ENCODE measurements at regions not wholly inside any gene's neighbourhood (a gene's known extent, or its start where the extent isn't known, plus 50 kb on each side); places are given as distances from the start of the nearest gene placed in this dataset. TPM values are rescaled to one million over a fixed set of nuclear protein-coding genes. Genes with fewer than 3 reads are reported as not detected.

DNA sequence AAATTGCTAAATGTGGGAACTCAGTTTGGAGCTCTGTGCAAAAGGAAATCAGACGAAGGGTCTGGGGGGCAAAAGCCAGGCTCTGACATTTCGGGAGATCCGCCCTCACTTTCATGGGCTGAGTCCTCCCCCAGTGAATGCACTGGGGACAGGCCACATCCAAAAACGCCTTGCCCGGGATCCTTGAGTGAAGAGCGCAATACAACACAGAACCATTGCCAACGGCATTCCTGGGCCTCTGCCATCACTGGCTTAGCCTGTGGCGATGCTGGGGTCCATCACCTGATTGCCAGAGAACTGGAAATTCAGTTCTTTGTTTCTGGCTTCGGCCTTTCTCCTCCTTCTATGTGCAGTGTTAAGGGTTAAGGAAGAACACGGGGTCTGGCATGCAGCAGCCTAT, 297.9 kb downstream of the SHANK2 start:
- H2AFZ ChIP-seq = no peak overlapping the region
- H3K4me1 ChIP-seq (ENCODE audit: insufficient read depth) = no peaks in the 10 kb centered on the region
- no peaks in the 10 kb centered on the region for H3K9me3 ChIP-seq (ENCODE audit: low read depth)
- H3K4me3 ChIP-seq = no peak overlapping the region
- in situ Hi-C loops (cut with MboI) = no loop called here
- H3K27me3 ChIP-seq (replicated peaks; ENCODE audit: insufficient read depth) = no peaks in the 10 kb centered on the region
- WGBS, 2 experiments (ENCODE audit: low coverage in 1 of 2, low lambda C conversion rate in 2 of 2, missing lambda C conversion rate in 2 of 2) = 27 to 36% methylated on average over 10 of the region's 10 CpGs
- no peaks in the 10 kb centered on the region for H4K20me1 ChIP-seq (ENCODE audit: insufficient read depth)
- no peak for DNase-seq
- no peak overlapping the region for H3K4me2 ChIP-seq (ENCODE audit: unreplicated experiment)
- H3F3A ChIP-seq (ENCODE audit: insufficient read depth) = no peaks in the 10 kb centered on the region
- H3K27ac ChIP-seq = no peak overlapping the region
- TF ChIP-seq EZH2 (IDR thresholded peaks at IDR 0.05; ENCODE audit: insufficient read depth, poor library complexity, severe bottlenecking) (no peak), EZH2phosphoT487 (IDR thresholded peaks at IDR 0.05; ENCODE audit: insufficient read depth, low read depth) (no peak)
- no peak overlapping the region for H3K9ac ChIP-seq
- H3K36me3 ChIP-seq (ENCODE audit: low read depth) = no peaks in the 10 kb centered on the region
- H3K79me2 ChIP-seq (ENCODE audit: insufficient read depth) = no peaks in the 10 kb centered on the region
- H3K9me2 ChIP-seq (ENCODE audit: insufficient read depth) = no peaks in the 10 kb centered on the region

Small RNA genes in the stretch of these regions (microRNA-seq; reads per million reads assigned to microRNA genes)
- not detected for gene MIR3664 (ENCODE audit: borderline number of aligned reads)

Small RNA genes in the stretch of these regions (small RNA-seq; reads per million reads assigned to genes)
- not detected for gene MIR3664 (ENCODE audit: low read depth, low replicate concordance)
- not detected for gene RF00019 (ENCODE audit: low read depth, low replicate concordance)

Measured in GM23248 (cell line).